Stimulated activated CD4-positive, alpha-beta T cell treated with anti-CD3 and anti-CD28 coated beads, Interleukin-1b, Interleukin-23, amount 100 ng/mL, for 1 hour (primary cell): ENCODE measurements at regions not wholly inside any gene's neighbourhood (a gene's known extent, or its start where the extent isn't known, plus 50 kb on each side); places are given as distances from the start of the nearest gene placed in this dataset.
"Not testable (repeated sequence)": the region's sequence is repeated elsewhere in the genome, so short reads cannot be mapped to it uniquely, and the experiment has no call there.

Experiments used
- DNase-seq, 2 donors: peaks; one replicate each; pipeline ENCODE4 v3.0.0-alpha.2; 2020; ENCODE audit warnings: low read depth in 2 of 2

GRCh38 chr5:96528826-96529474 lies 95.9 kb upstream of the PCSK1 start:
- DNase-seq, result no peak

GRCh38 chr5:96529559-96529958 lies 96.5 kb upstream of the PCSK1 start:
- DNase-seq, result no peak

GRCh38 chr5:96530901-96531300 lies 97.9 kb upstream of the PCSK1 start:
- no peak for DNase-seq

GRCh38 chr5:96533371-96533770 lies 100.3 kb upstream of the PCSK1 start:
- no peak for DNase-seq

- DNase-seq, result no peak
These were observed 104.3 kb upstream of the PCSK1 start for GRCh38 chr5:96537386-96537785.

- DNase-seq, result no peak
These were observed 105.8 kb upstream of the PCSK1 start for GRCh38 chr5:96538808-96539250.

- no peak for DNase-seq
These were observed 113.1 kb upstream of the PCSK1 start for GRCh38 chr5:96546120-96546519.

- no peak for DNase-seq
These were observed 114.4 kb upstream of the PCSK1 start for GRCh38 chr5:96547486-96547885.

- DNase-seq, result no peak
These were observed 113.3 kb upstream of the CAST start for GRCh38 chr5:96548905-96549304.

- DNase-seq, result not testable (repeated sequence)
These were observed 101.3 kb upstream of the CAST start for GRCh38 chr5:96560857-96561256.

GRCh38 chr5:96562614-96563013 lies 99.6 kb upstream of the CAST start:
- DNase-seq, result no peak

GRCh38 chr5:96563816-96564215 lies 98.4 kb upstream of the CAST start:
- DNase-seq, result no peak

GRCh38 chr5:96565582-96566265 lies 96.5 kb upstream of the CAST start:
- no peak for DNase-seq

- DNase-seq, result no peak
These were observed 95.2 kb upstream of the CAST start for GRCh38 chr5:96566833-96567587.

GRCh38 chr5:96569332-96569731 lies 92.8 kb upstream of the CAST start:
- no peak for DNase-seq

GRCh38 chr5:96569770-96570169 lies 92.4 kb upstream of the CAST start:
- DNase-seq, result no peak

GRCh38 chr5:96572864-96573512 lies 89.2 kb upstream of the CAST start:
- DNase-seq, result no peak

- DNase-seq, result no peak
These were observed 88.7 kb upstream of the CAST start for GRCh38 chr5:96573513-96573894.

GRCh38 chr5:96576876-96577275 lies 85.3 kb upstream of the CAST start:
- no peak for DNase-seq

GRCh38 chr5:96577909-96578308 lies 84.3 kb upstream of the CAST start:
- no peak for DNase-seq

GRCh38 chr5:96579711-96580110 lies 82.5 kb upstream of the CAST start:
- no peak for DNase-seq

- no peak for DNase-seq
These were observed 79.8 kb upstream of the CAST start for GRCh38 chr5:96582343-96582742.
